MM.1S (cell line): ENCODE measurements at regions not wholly inside any gene's neighbourhood (a gene's known extent, or its start where the extent isn't known, plus 50 kb on each side); places are given as distances from the start of the nearest gene placed in this dataset.

Source experiments
- EZH2phosphoT487 ChIP-seq: fragments of 300-600 bp; sonication (generic); IDR thresholded peaks from 2 replicates; pipeline ENCODE4 v1.6.1; 2018; ENCODE audit warnings: antibody characterized with exemption, low read length
- TF ChIP-seq, protein P1 (sequence below): fragments of 300-600 bp; sonication (generic); IDR thresholded peaks from 2 replicates; pipeline ENCODE4 v1.5.1; 2016; ENCODE audit warnings: antibody characterized with exemption, low read length, mixed read lengths

- TF ChIP-seq, protein P1, sequence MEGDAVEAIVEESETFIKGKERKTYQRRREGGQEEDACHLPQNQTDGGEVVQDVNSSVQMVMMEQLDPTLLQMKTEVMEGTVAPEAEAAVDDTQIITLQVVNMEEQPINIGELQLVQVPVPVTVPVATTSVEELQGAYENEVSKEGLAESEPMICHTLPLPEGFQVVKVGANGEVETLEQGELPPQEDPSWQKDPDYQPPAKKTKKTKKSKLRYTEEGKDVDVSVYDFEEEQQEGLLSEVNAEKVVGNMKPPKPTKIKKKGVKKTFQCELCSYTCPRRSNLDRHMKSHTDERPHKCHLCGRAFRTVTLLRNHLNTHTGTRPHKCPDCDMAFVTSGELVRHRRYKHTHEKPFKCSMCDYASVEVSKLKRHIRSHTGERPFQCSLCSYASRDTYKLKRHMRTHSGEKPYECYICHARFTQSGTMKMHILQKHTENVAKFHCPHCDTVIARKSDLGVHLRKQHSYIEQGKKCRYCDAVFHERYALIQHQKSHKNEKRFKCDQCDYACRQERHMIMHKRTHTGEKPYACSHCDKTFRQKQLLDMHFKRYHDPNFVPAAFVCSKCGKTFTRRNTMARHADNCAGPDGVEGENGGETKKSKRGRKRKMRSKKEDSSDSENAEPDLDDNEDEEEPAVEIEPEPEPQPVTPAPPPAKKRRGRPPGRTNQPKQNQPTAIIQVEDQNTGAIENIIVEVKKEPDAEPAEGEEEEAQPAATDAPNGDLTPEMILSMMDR, result no peak
- no peak for TF ChIP-seq EZH2phosphoT487
These were observed 62.7 kb downstream of the RBFOX3 start for GRCh38 chr17:79548116-79548515.
